KMS-11 (cell line): ENCODE measurements at regions not wholly inside any gene's neighbourhood (a gene's known extent, or its start where the extent isn't known, plus 50 kb on each side); places are given as distances from the start of the nearest gene placed in this dataset.

ENCODE experiments used
- H2AFZ ChIP-seq: fragments of 200-600 bp; sonication (generic); 2 replicates; pipeline ENCODE4 v1.6.1; 2016; ENCODE audit warnings: antibody characterized with exemption, mixed run types, low read depth
- H3K27ac ChIP-seq: fragments of 200-600 bp; sonication (generic); 2 replicates; pipeline ENCODE4 v1.6.1; 2016; ENCODE audit warnings: mild to moderate bottlenecking, mixed run types
- H3K27me3 ChIP-seq: fragments of 200-600 bp; sonication (generic); 2 replicates; pipeline ENCODE4 v1.6.1; 2017; ENCODE audit warnings: mild to moderate bottlenecking, low read depth, mixed run types, moderate library complexity; ENCODE audit not compliant: insufficient read depth
- H3K36me3 ChIP-seq: fragments of 200-600 bp; sonication (generic); 2 replicates; pipeline ENCODE4 v1.6.1; 2017; ENCODE audit warnings: mild to moderate bottlenecking, mixed run types; ENCODE audit not compliant: insufficient read depth
- H3K4me1 ChIP-seq: fragments of 200-600 bp; sonication (generic); 2 replicates; pipeline ENCODE4 v1.6.1; 2016; ENCODE audit warnings: mild to moderate bottlenecking, low read depth, mixed run types; ENCODE audit not compliant: poor library complexity, severe bottlenecking
- H3K4me2 ChIP-seq: fragments of 200-600 bp; sonication (generic); 2 replicates; pipeline ENCODE4 v1.7.0; 2016; ENCODE audit warnings: mild to moderate bottlenecking, mixed run types
- H3K4me3 ChIP-seq: fragments of 200-600 bp; sonication (generic); IDR thresholded peaks from 2 replicates; pipeline ENCODE4 v1.6.1; 2017; ENCODE audit warnings: low read depth, low read length, mixed read lengths; ENCODE audit not compliant: insufficient read depth
- H3K79me2 ChIP-seq: fragments of 200-600 bp; sonication (generic); 2 replicates; pipeline ENCODE4 v1.6.1; 2016; ENCODE audit warnings: low read depth, mixed run types; ENCODE audit not compliant: insufficient read depth
- H3K9ac ChIP-seq: fragments of 200-600 bp; sonication (generic); 2 replicates; pipeline ENCODE4 v1.6.1; 2016; ENCODE audit warnings: mild to moderate bottlenecking, mixed run types
- H4K20me1 ChIP-seq: fragments of 200-600 bp; sonication (generic); 2 replicates; pipeline ENCODE4 v1.6.1; 2016; ENCODE audit warnings: mild to moderate bottlenecking, mixed run types; ENCODE audit not compliant: insufficient read depth
- TF ChIP-seq, protein P1 (sequence below): fragments of 200-600 bp; sonication (generic); conservative IDR thresholded peaks from 2 replicates; pipeline ENCODE4 v1.6.1; 2017; ENCODE audit warnings: low read depth, mild to moderate bottlenecking, antibody characterized with exemption, low read length, moderate library complexity, mixed read lengths

- Histone ChIP-seq H3K4me1 (no peaks in the 10 kb centered on the region), H4K20me1 (no peaks in the 10 kb centered on the region), H3K27me3 (no peaks in the 10 kb centered on the region), H3K27ac (no peak overlapping the region), H3K36me3 (no peaks in the 10 kb centered on the region), H3K4me2 (no peak overlapping the region), H3K79me2 (no peaks in the 10 kb centered on the region), H3K9ac (no peak overlapping the region), H2AFZ (no peak overlapping the region), H3K4me3 (no peak overlapping the region)
- TF ChIP-seq, protein P1, sequence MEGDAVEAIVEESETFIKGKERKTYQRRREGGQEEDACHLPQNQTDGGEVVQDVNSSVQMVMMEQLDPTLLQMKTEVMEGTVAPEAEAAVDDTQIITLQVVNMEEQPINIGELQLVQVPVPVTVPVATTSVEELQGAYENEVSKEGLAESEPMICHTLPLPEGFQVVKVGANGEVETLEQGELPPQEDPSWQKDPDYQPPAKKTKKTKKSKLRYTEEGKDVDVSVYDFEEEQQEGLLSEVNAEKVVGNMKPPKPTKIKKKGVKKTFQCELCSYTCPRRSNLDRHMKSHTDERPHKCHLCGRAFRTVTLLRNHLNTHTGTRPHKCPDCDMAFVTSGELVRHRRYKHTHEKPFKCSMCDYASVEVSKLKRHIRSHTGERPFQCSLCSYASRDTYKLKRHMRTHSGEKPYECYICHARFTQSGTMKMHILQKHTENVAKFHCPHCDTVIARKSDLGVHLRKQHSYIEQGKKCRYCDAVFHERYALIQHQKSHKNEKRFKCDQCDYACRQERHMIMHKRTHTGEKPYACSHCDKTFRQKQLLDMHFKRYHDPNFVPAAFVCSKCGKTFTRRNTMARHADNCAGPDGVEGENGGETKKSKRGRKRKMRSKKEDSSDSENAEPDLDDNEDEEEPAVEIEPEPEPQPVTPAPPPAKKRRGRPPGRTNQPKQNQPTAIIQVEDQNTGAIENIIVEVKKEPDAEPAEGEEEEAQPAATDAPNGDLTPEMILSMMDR = no peak
Measured at GRCh38 chr3:111244760-111245159, 173.1 kb downstream of the NECTIN3 start.

GRCh38 chr3:111246967-111247760 is 175.5 kb downstream of the NECTIN3 start:
- H3K4me3 ChIP-seq = no peak overlapping the region
- TF ChIP-seq, protein P1 = no peak
- no peaks in the 10 kb centered on the region for H3K27me3 ChIP-seq
- no peaks in the 10 kb centered on the region for H3K4me1 ChIP-seq
- no peak overlapping the region for H3K4me2 ChIP-seq
- no peak overlapping the region for H3K27ac ChIP-seq
- no peaks in the 10 kb centered on the region for H4K20me1 ChIP-seq
- H3K36me3 ChIP-seq = no peaks in the 10 kb centered on the region
- H3K9ac ChIP-seq = no peak overlapping the region
- H3K79me2 ChIP-seq = no peaks in the 10 kb centered on the region
- no peak overlapping the region for H2AFZ ChIP-seq

DNA sequence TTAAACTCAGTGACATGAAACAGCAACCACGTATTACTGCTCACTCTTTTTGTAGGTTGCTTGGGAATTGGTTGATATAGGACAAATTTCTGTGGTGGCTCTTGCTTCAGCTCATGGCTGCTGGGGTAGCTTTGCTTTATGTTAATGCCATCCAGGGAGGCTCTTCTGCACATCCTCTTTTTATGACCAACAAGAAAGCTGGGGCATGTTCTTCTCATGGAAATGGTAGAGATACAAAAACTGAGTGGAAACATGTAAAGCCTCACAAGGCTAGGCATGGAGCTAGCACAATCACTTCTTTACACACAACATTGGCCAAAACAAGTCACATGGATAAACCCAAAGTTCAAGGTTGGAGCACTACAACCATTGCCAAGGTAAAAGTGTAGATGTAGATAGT is 176.8 kb downstream of the NECTIN3 start:
- H3K36me3 ChIP-seq = no peaks in the 10 kb centered on the region
- TF ChIP-seq, protein P1 = no peak
- H3K79me2 ChIP-seq = no peaks in the 10 kb centered on the region
- H3K27ac ChIP-seq = no peak overlapping the region
- no peaks in the 10 kb centered on the region for H3K4me1 ChIP-seq
- no peak overlapping the region for H2AFZ ChIP-seq
- no peak overlapping the region for H3K9ac ChIP-seq
- H3K27me3 ChIP-seq = no peaks in the 10 kb centered on the region
- H4K20me1 ChIP-seq = no peaks in the 10 kb centered on the region
- H3K4me3 ChIP-seq = no peak overlapping the region
- H3K4me2 ChIP-seq = no peak overlapping the region

- TF ChIP-seq, protein P1 = no peak
- Histone ChIP-seq H3K4me3 (no peak overlapping the region), H3K9ac (no peak overlapping the region)
Measured at GRCh38 chr3:111249421-111249820, 177.8 kb downstream of the NECTIN3 start.

More at GRCh38 chr3:111249421-111249820, 177.8 kb downstream of the NECTIN3 start:
- no peaks in the 10 kb centered on the region for H3K36me3 ChIP-seq
- H3K27ac ChIP-seq = no peak overlapping the region
- H3K4me2 ChIP-seq = no peak overlapping the region
- H2AFZ ChIP-seq = no peak overlapping the region
- H3K27me3 ChIP-seq = no peaks in the 10 kb centered on the region
- H3K79me2 ChIP-seq = no peaks in the 10 kb centered on the region
- no peaks in the 10 kb centered on the region for H3K4me1 ChIP-seq
- no peaks in the 10 kb centered on the region for H4K20me1 ChIP-seq
